ENCODE measurements at regions not wholly inside any gene's neighbourhood (a gene's known extent, or its start where the extent isn't known, plus 50 kb on each side); places are given as distances from the start of the nearest gene placed in this dataset.

DNA sequence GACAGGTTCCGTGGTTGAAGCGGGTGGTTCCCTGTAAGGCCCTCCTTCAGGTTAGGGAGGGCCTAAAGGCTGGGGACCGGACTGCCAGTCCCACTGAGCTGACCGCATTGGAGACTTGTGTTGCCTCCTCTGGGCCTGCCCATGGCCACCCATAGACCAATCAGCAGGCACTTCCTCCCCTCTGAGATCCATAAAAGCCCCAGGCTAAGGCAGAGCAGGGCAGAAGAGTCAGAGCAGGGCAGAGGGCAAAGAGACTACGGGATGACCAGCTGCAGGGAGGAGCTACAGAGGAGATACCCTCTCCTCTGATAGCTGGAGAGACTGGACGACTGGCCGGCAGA is 537.4 kb downstream of the TENT5A start:
- H3K27ac Mint-ChIP-seq, result no peak overlapping the region
- ATAC-seq (peak; percentile 75), DNase-seq (ENCODE audit: low spot score) (no peak)
- CTCF ChIA-PET, result no interaction called here
- TF ChIP-seq FOXJ3 (CRISPR knock-in tag; IDR thresholded peaks at IDR 0.05; ENCODE audit: borderline replicate concordance) (no peak), ERG (CRISPR knock-in tag; IDR thresholded peaks at IDR 0.05) (no peak), ZNF512 (CRISPR knock-in tag; IDR thresholded peaks at IDR 0.05; ENCODE audit: borderline replicate concordance) (no peak), SMAD4 (CRISPR knock-in tag; IDR thresholded peaks at IDR 0.05) (no peak), ZBTB43 (CRISPR knock-in tag; IDR thresholded peaks at IDR 0.05) (no peak), IRF2 (CRISPR knock-in tag; IDR thresholded peaks at IDR 0.05; ENCODE audit: borderline replicate concordance, low read depth) (no peak), TEAD1 (CRISPR knock-in tag; IDR thresholded peaks at IDR 0.05) (no peak), NR3C1 (CRISPR knock-in tag; conservative IDR thresholded peaks at IDR 0.05; ENCODE audit: low read depth) (no peak), ZNF317 (CRISPR knock-in tag; IDR thresholded peaks at IDR 0.05; ENCODE audit: borderline replicate concordance, low read depth) (no peak), AR (CRISPR knock-in tag; IDR thresholded peaks at IDR 0.05) (no peak), ZNF219 (CRISPR knock-in tag; IDR thresholded peaks at IDR 0.05; ENCODE audit: borderline replicate concordance) (no peak)
- TF ChIP-seq, protein P1, sequence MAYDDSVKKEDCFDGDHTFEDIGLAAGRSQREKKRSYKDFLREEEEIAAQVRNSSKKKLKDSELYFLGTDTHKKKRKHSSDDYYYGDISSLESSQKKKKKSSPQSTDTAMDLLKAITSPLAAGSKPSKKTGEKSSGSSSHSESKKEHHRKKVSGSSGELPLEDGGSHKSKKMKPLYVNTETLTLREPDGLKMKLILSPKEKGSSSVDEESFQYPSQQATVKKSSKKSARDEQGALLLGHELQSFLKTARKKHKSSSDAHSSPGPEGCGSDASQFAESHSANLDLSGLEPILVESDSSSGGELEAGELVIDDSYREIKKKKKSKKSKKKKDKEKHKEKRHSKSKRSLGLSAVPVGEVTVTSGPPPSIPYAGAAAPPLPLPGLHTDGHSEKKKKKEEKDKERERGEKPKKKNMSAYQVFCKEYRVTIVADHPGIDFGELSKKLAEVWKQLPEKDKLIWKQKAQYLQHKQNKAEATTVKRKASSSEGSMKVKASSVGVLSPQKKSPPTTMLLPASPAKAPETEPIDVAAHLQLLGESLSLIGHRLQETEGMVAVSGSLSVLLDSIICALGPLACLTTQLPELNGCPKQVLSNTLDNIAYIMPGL (CRISPR knock-in tag; IDR thresholded peaks at IDR 0.05), result no peak
- TF ChIP-seq, protein P2, sequence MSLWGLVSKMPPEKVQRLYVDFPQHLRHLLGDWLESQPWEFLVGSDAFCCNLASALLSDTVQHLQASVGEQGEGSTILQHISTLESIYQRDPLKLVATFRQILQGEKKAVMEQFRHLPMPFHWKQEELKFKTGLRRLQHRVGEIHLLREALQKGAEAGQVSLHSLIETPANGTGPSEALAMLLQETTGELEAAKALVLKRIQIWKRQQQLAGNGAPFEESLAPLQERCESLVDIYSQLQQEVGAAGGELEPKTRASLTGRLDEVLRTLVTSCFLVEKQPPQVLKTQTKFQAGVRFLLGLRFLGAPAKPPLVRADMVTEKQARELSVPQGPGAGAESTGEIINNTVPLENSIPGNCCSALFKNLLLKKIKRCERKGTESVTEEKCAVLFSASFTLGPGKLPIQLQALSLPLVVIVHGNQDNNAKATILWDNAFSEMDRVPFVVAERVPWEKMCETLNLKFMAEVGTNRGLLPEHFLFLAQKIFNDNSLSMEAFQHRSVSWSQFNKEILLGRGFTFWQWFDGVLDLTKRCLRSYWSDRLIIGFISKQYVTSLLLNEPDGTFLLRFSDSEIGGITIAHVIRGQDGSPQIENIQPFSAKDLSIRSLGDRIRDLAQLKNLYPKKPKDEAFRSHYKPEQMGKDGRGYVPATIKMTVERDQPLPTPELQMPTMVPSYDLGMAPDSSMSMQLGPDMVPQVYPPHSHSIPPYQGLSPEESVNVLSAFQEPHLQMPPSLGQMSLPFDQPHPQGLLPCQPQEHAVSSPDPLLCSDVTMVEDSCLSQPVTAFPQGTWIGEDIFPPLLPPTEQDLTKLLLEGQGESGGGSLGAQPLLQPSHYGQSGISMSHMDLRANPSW (CRISPR knock-in tag; conservative IDR thresholded peaks at IDR 0.05; ENCODE audit: low read depth), result no peak
- TF ChIP-seq, protein P3, sequence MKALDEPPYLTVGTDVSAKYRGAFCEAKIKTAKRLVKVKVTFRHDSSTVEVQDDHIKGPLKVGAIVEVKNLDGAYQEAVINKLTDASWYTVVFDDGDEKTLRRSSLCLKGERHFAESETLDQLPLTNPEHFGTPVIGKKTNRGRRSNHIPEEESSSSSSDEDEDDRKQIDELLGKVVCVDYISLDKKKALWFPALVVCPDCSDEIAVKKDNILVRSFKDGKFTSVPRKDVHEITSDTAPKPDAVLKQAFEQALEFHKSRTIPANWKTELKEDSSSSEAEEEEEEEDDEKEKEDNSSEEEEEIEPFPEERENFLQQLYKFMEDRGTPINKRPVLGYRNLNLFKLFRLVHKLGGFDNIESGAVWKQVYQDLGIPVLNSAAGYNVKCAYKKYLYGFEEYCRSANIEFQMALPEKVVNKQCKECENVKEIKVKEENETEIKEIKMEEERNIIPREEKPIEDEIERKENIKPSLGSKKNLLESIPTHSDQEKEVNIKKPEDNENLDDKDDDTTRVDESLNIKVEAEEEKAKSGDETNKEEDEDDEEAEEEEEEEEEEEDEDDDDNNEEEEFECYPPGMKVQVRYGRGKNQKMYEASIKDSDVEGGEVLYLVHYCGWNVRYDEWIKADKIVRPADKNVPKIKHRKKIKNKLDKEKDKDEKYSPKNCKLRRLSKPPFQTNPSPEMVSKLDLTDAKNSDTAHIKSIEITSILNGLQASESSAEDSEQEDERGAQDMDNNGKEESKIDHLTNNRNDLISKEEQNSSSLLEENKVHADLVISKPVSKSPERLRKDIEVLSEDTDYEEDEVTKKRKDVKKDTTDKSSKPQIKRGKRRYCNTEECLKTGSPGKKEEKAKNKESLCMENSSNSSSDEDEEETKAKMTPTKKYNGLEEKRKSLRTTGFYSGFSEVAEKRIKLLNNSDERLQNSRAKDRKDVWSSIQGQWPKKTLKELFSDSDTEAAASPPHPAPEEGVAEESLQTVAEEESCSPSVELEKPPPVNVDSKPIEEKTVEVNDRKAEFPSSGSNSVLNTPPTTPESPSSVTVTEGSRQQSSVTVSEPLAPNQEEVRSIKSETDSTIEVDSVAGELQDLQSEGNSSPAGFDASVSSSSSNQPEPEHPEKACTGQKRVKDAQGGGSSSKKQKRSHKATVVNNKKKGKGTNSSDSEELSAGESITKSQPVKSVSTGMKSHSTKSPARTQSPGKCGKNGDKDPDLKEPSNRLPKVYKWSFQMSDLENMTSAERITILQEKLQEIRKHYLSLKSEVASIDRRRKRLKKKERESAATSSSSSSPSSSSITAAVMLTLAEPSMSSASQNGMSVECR (CRISPR knock-in tag; IDR thresholded peaks at IDR 0.05; ENCODE audit: borderline replicate concordance), result no peak
- H3K9me3 Mint-ChIP-seq, result peaks cover 23% of the 10 kb centered on the region
- peaks cover 6% of the 10 kb centered on the region; the same call in 1 of the 2 replicates for H3K4me1 Mint-ChIP-seq
- H3K36me3 Mint-ChIP-seq, result peaks cover 7% of the 10 kb centered on the region
- POLR2A ChIA-PET, result no interaction called here
- H3K4me3 Mint-ChIP-seq, result no peak overlapping the region
- no peaks in the 10 kb centered on the region for H3K27me3 Mint-ChIP-seq (ENCODE audit: low read depth)

Measured in WTC11 (cell line).